H1 (cell line): ENCODE measurements at regions not wholly inside any gene's neighbourhood (a gene's known extent, or its start where the extent isn't known, plus 50 kb on each side); places are given as distances from the start of the nearest gene placed in this dataset.

Experiments
- CTCF ChIA-PET: fragments of 300-600 bp; sonication (Branson Sonifier 250); formaldehyde crosslinking; loops from one replicate; lab custom pipeline; 2021; ENCODE audit not compliant: partially characterized antibody; lab: Charles Lee
- POLR2A ChIA-PET: fragments of 300-600 bp; sonication (Branson Sonifier 250); formaldehyde crosslinking; loops from one replicate; lab custom pipeline; 2021; ENCODE audit warnings: inconsistent platforms; ENCODE audit not compliant: partially characterized antibody; lab: Charles Lee
- DNase-seq, 2 experiments: peaks; one replicate each; pipeline versions ENCODE4 v3.0.0 to v3.0.0-alpha.2; 2010 to 2022; ENCODE audit warnings: low spot score in 2 of 2, low read depth in 1 of 2, mixed read lengths in 1 of 2
- FAIRE-seq: peaks from 2 replicates; lab custom pipeline; 2011; peaks lifted over from hg19 to GRCh38; lab: Jason Lieb, UNC
- H2AFZ ChIP-seq: 2 replicates; pipeline ENCODE4 v1.8.1; 2012; ENCODE audit warnings: low read length, inconsistent platforms
- H2AK5ac ChIP-seq: 2 replicates; pipeline ENCODE4 v1.6.1; 2013; ENCODE audit warnings: low read depth, low read length
- H2BK120ac ChIP-seq: replicated peaks from 2 replicates; pipeline ENCODE3; 2013; ENCODE audit warnings: low read depth, low read length, inconsistent platforms
- H2BK12ac ChIP-seq: 2 replicates; pipeline ENCODE4 v1.6.1; 2013; ENCODE audit warnings: low read depth, low read length
- H2BK15ac ChIP-seq: 2 replicates; pipeline ENCODE4 v1.6.1; 2013; ENCODE audit warnings: low read length
- H2BK20ac ChIP-seq: 2 replicates; pipeline ENCODE4 v1.6.1; 2013; ENCODE audit warnings: low read length
- H2BK5ac ChIP-seq: 2 replicates; pipeline ENCODE4 v1.6.1; 2013; ENCODE audit warnings: low read depth, low read length
- H3K14ac ChIP-seq: 2 replicates; pipeline ENCODE4 v1.6.1; 2013; ENCODE audit warnings: inconsistent platforms; ENCODE audit not compliant: insufficient read length
- H3K18ac ChIP-seq: 2 replicates; pipeline ENCODE4 v1.6.1; 2013; ENCODE audit warnings: low read length; ENCODE audit errors: extremely low read depth
- H3K23ac ChIP-seq: 2 replicates; pipeline ENCODE4 v1.6.1; 2013; ENCODE audit warnings: inconsistent platforms; ENCODE audit not compliant: insufficient read length
- H3K23me2 ChIP-seq: 2 replicates; pipeline ENCODE4 v1.6.1; 2013; ENCODE audit warnings: low read depth, low read length
- H3K27ac ChIP-seq: 2 replicates; pipeline ENCODE4 v1.6.1; 2011; ENCODE audit warnings: low read depth, low read length, inconsistent platforms
- H3K27me3 ChIP-seq, 4 experiments: replicated peaks in 1 of 4; 1 replicate in 1 of 4; 2 replicates in 3 of 4; pipeline versions ENCODE4 v1.6.1 to v1.8.1; 2011 to 2013; ENCODE audit warnings: low read length in 3 of 4, mild to moderate bottlenecking in 3 of 4, inconsistent platforms in 2 of 4, mixed read lengths in 2 of 4, moderate library complexity in 1 of 4; ENCODE audit not compliant: control insufficient read depth in 3 of 4, insufficient read depth in 3 of 4; ENCODE audit errors: extremely low read depth in 1 of 4
- H3K36me3 ChIP-seq, 4 experiments: 2 replicates each; pipeline versions ENCODE4 v1.6.1 to v1.8.1; 2011 to 2013; ENCODE audit warnings: mild to moderate bottlenecking in 4 of 4, low read length in 3 of 4, moderate library complexity in 2 of 4, control low read depth in 1 of 4, inconsistent platforms in 1 of 4; ENCODE audit not compliant: insufficient read depth in 4 of 4, control insufficient read depth in 2 of 4
- H3K4ac ChIP-seq: replicated peaks from 2 replicates; pipeline ENCODE3; 2013; ENCODE audit warnings: low read length, low read depth, mixed read lengths, inconsistent platforms; ENCODE audit not compliant: insufficient read length
- H3K4me1 ChIP-seq, 4 experiments: replicated peaks in 1 of 4; 1 replicate in 1 of 4; 2 replicates in 3 of 4; pipeline versions ENCODE4 v1.6.1 to v1.8.1; 2011 to 2013; ENCODE audit warnings: low read length in 3 of 4, inconsistent platforms in 2 of 4, mixed read lengths in 1 of 4; ENCODE audit not compliant: insufficient read depth in 4 of 4, control insufficient read depth in 3 of 4
- H3K4me2 ChIP-seq, 2 experiments: 2 replicates each; pipeline versions ENCODE4 v1.6.1 to v1.8.1; 2011 to 2013; ENCODE audit warnings: low read depth in 2 of 2, low read length in 2 of 2, control low read depth in 1 of 2, inconsistent platforms in 1 of 2, mild to moderate bottlenecking in 1 of 2; ENCODE audit not compliant: insufficient read depth in 1 of 2
- H3K4me3 ChIP-seq, 4 experiments: fragments of 200-600, 300-600 bp in 1 of 4; sonication (generic), shearing (Covaris generic), sonication (Bioruptor Twin) in 1 of 4; 2 replicates each; pipeline versions ENCODE4 v1.5.1 to v1.8.1; 2011 to 2016; ENCODE audit warnings: low read length in 4 of 4, low read depth in 3 of 4, control low read depth in 2 of 4, inconsistent platforms in 2 of 4, mild to moderate bottlenecking in 2 of 4, mixed read lengths in 1 of 4, moderate library complexity in 1 of 4; ENCODE audit not compliant: insufficient read depth in 2 of 4; ENCODE audit errors: extremely low read depth in 1 of 4
- H3K56ac ChIP-seq: replicated peaks from 2 replicates; pipeline ENCODE3; 2013; ENCODE audit warnings: low read depth, mild to moderate bottlenecking, mixed read lengths, low read length, inconsistent platforms; ENCODE audit not compliant: insufficient read length
- H3K79me1 ChIP-seq: 2 replicates; pipeline ENCODE4 v1.6.1; 2013; ENCODE audit warnings: low read depth, low read length, control low read depth
- H3K79me2 ChIP-seq, 2 experiments: 2 replicates each; pipeline versions ENCODE4 v1.6.1 to v1.8.1; 2012 to 2013; ENCODE audit warnings: low read length in 2 of 2, mild to moderate bottlenecking in 2 of 2, inconsistent platforms in 1 of 2; ENCODE audit not compliant: insufficient read depth in 2 of 2, control insufficient read depth in 1 of 2
- H3K9ac ChIP-seq, 4 experiments: replicated peaks in 1 of 4; 1 replicate in 1 of 4; 2 replicates in 3 of 4; pipeline versions ENCODE4 v1.6.1 to v1.8.1; 2011 to 2013; ENCODE audit warnings: low read depth in 3 of 4, low read length in 3 of 4, control low read depth in 2 of 4, mild to moderate bottlenecking in 2 of 4, moderate library complexity in 2 of 4, inconsistent platforms in 1 of 4; ENCODE audit errors: extremely low read depth in 1 of 4
- H3K9me3 ChIP-seq, 2 experiments: 2 replicates each; pipeline versions ENCODE4 v1.6.1 to v1.8.1; 2012 to 2013; ENCODE audit warnings: mild to moderate bottlenecking in 2 of 2, moderate library complexity in 2 of 2, control low read depth in 1 of 2, inconsistent platforms in 1 of 2, low read depth in 1 of 2, low read length in 1 of 2, mixed read lengths in 1 of 2; ENCODE audit not compliant: insufficient read depth in 2 of 2
- H4K20me1 ChIP-seq, 2 experiments: replicated peaks in 1 of 2; 2 replicates each; pipeline versions ENCODE3 to v1.8.1; 2011 to 2013; ENCODE audit warnings: inconsistent platforms in 2 of 2, low read length in 2 of 2, mild to moderate bottlenecking in 1 of 2; ENCODE audit not compliant: insufficient read depth in 2 of 2, control insufficient read depth in 1 of 2
- H4K5ac ChIP-seq: 2 replicates; pipeline ENCODE4 v1.6.1; 2013; ENCODE audit warnings: low read length, low read depth, mixed read lengths, inconsistent platforms; ENCODE audit not compliant: insufficient read length
- H4K8ac ChIP-seq: 2 replicates; pipeline ENCODE4 v1.8.0; 2013; ENCODE audit warnings: mild to moderate bottlenecking, moderate library complexity, low read length, inconsistent platforms; ENCODE audit not compliant: insufficient read depth; ENCODE audit errors: extremely low read depth
- H4K91ac ChIP-seq: replicated peaks from 2 replicates; pipeline ENCODE3; 2013; ENCODE audit warnings: low read length, mixed read lengths, inconsistent platforms; ENCODE audit not compliant: insufficient read length
- CTBP2 ChIP-seq: IDR thresholded peaks from 2 replicates; pipeline ENCODE4 v1.7.0; 2011; ENCODE audit warnings: borderline replicate concordance, mild to moderate bottlenecking, moderate library complexity, mixed read lengths, low read length; ENCODE audit not compliant: insufficient read depth, insufficient read length
- GABPA ChIP-seq: IDR thresholded peaks from 2 replicates; pipeline ENCODE4 v1.6.1; 2011; ENCODE audit warnings: mild to moderate bottlenecking, low read length, moderate library complexity, borderline replicate concordance; ENCODE audit not compliant: insufficient read depth
- GTF2F1 ChIP-seq: IDR thresholded peaks from 2 replicates; pipeline ENCODE4 v1.6.1; 2012; ENCODE audit warnings: low read depth, low read length, improper control_type of control experiment, borderline replicate concordance
- TAF7 ChIP-seq: optimal IDR thresholded peaks from 2 replicates; pipeline ENCODE3; 2011; ENCODE audit warnings: low read depth, mild to moderate bottlenecking, inconsistent platforms, low read length, moderate library complexity, borderline replicate concordance
- ZNF274 ChIP-seq: IDR thresholded peaks from 2 replicates; pipeline ENCODE4 v1.7.0; 2012; ENCODE audit warnings: low read length, borderline replicate concordance; ENCODE audit errors: extremely low read depth
- WGBS, 2 experiments: shearing (Covaris generic) in 1 of 2; methylation state at CpG; one replicate each; pipeline versions ENCODE4 v1.1.6 to v1.1.7; 2013 to 2015; ENCODE audit warnings: low lambda C conversion rate in 2 of 2, mixed read lengths in 2 of 2, inconsistent platforms in 1 of 2, low coverage in 1 of 2, missing lambda C conversion rate in 1 of 2; ENCODE audit not compliant: insufficient replicate concordance in 2 of 2, insufficient coverage in 1 of 2, insufficient read length in 1 of 2; ENCODE audit errors: extremely low coverage in 1 of 2, missing lambda C conversion rate in 1 of 2; 5-methylcytosine and 5-hydroxymethylcytosine counted together
- TF ChIP-seq, protein P1 (sequence below), 3 experiments: IDR thresholded peaks; 1 replicate in 2 of 3; 2 replicates in 1 of 3; pipeline versions ENCODE4 v1.5.1 to v1.6.1; 2011; ENCODE audit warnings: low read length in 3 of 3, mild to moderate bottlenecking in 3 of 3, inconsistent platforms in 2 of 3, low read depth in 1 of 3, moderate library complexity in 1 of 3; ENCODE audit not compliant: insufficient read depth in 1 of 3; ENCODE audit errors: control extremely low read depth in 1 of 3

DNA sequence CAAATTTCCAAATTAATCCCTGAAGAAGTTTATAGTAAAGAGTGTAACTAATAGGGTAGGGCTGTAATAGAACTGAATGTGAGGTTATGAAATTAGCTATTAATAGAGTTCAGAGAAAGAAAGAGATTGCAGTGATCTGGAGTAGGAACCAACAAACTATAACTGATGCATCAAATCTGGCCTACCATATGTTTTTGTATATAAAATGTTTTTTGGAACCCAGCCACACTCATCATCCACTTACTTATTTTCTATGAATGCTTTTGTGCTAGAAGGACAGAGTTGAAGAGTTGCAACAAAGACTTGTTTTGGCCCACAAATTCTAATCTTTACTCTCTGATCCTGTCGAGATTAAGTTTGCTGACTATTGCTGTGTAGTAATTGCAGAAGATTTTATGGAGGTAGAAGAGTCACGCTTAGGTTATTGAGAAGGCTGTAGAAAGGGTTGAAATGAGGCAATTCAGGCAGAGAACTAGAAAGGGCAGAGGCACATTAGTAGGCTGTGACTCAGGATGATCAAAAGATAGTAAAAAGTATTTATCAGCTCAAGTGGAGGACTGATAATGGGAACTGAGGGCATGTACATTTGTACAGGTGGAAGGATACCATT, 298.7 kb upstream of the EMCN start:
- peaks cover 0 to 5% (median 1%) of the 10 kb centered on the region in 4 experiments; a peak in 4 of 7 replicates for H3K4me1 ChIP-seq
- no peaks in the 10 kb centered on the region for H4K20me1 ChIP-seq
- H4K5ac ChIP-seq = no peak overlapping the region
- no peak overlapping the region for H3K56ac ChIP-seq
- H3K9ac ChIP-seq = no peak overlapping the region
- H3K79me1 ChIP-seq = no peaks in the 10 kb centered on the region
- no peaks in the 10 kb centered on the region; a peak in 1 of 8 replicates for H3K36me3 ChIP-seq
- POLR2A ChIA-PET = no interaction called here
- no peak overlapping the region for H3K23ac ChIP-seq
- H2BK12ac ChIP-seq = no peak overlapping the region
- H3K14ac ChIP-seq = no peak overlapping the region
- H3K4me3 ChIP-seq = no peak overlapping the region
- H2AK5ac ChIP-seq = no peak overlapping the region
- DNase-seq = no peak
- H3K27me3 ChIP-seq = no peaks in the 10 kb centered on the region
- FAIRE-seq = no peak
- H2BK5ac ChIP-seq = no peak overlapping the region
- H3K23me2 ChIP-seq = no peaks in the 10 kb centered on the region
- H3K4me2 ChIP-seq = no peak overlapping the region
- no peak overlapping the region for H3K27ac ChIP-seq
- TF ChIP-seq GTF2F1 (no peak), GABPA (no peak), TAF7 (no peak), ZNF274 (no peak), CTBP2 (no peak)
- TF ChIP-seq, protein P1, sequence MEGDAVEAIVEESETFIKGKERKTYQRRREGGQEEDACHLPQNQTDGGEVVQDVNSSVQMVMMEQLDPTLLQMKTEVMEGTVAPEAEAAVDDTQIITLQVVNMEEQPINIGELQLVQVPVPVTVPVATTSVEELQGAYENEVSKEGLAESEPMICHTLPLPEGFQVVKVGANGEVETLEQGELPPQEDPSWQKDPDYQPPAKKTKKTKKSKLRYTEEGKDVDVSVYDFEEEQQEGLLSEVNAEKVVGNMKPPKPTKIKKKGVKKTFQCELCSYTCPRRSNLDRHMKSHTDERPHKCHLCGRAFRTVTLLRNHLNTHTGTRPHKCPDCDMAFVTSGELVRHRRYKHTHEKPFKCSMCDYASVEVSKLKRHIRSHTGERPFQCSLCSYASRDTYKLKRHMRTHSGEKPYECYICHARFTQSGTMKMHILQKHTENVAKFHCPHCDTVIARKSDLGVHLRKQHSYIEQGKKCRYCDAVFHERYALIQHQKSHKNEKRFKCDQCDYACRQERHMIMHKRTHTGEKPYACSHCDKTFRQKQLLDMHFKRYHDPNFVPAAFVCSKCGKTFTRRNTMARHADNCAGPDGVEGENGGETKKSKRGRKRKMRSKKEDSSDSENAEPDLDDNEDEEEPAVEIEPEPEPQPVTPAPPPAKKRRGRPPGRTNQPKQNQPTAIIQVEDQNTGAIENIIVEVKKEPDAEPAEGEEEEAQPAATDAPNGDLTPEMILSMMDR (IDR thresholded peaks at IDR 0.05; ENCODE audit: control extremely low read depth in 1 of 3, insufficient read depth in 1 of 3, low read depth in 1 of 3, low read length in 3 of 3) = no peak
- TF ChIP-seq, all 59 proteins: peak for 0
- no peak overlapping the region for H3K4ac ChIP-seq
- H3K79me2 ChIP-seq = no peaks in the 10 kb centered on the region
- no peak overlapping the region for H4K8ac ChIP-seq
- H4K91ac ChIP-seq = no peak overlapping the region
- no peak overlapping the region for H3K18ac ChIP-seq
- H2BK15ac ChIP-seq = no peak overlapping the region
- H2AFZ ChIP-seq = no peak overlapping the region
- 91% methylated on average over 2 of the region's 2 CpGs; no CpG with 5 or more reads in 1 of the 2 experiments for WGBS, 2 experiments
- CTCF ChIA-PET = no interaction called here
- no peak overlapping the region for H2BK20ac ChIP-seq
- H3K9me3 ChIP-seq = no peaks in the 10 kb centered on the region
- no peak overlapping the region for H2BK120ac ChIP-seq
